ENCODE measurements at regions not wholly inside any gene's neighbourhood (a gene's known extent, or its start where the extent isn't known, plus 50 kb on each side); places are given as distances from the start of the nearest gene placed in this dataset.

DNA sequence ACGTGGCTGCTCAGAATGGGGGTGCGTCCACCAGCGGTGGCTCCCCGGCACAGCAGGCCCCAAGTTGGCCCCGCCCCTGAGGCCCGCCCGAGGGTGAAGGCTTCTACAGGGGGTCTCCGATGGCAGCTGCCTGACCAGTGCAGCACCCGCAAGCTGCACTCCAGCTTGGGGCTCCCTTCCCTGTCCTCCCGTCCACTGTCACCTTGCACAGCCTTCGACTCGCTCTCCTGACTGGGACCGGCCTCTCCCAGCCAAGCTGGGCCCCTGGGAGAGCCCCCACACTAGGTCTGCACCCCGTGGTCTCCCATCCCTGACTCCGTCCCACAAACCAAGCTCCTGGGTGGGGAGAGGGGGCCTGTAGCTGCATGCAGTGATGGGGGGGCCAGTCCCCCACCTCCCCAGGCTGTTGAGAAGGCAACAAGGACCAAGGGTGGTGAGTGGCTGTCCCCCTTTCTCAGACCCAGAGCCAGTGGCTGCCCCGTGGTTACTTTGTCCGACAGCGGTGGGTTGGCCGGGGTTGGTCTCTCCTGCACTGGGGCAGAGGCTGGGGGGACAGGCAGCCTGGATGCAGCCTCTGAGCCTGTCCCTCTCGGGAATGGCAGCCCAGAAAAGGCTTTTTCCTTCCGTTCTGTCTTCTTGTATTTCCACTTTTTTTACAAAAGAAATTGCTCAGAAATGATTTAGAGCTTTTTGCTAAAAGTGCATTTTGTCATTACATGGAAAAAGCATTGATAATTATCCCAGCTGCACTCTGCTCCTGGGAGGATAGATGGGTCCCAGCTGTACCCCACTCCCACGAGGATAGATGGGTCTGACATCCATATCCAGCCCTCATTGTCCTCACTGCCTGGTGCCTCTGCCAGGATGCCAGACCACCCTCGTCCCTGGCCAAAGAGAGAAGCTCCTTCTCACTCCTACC, 217.0 kb downstream of the KIF26A start:
- TF ChIP-seq, protein P1, sequence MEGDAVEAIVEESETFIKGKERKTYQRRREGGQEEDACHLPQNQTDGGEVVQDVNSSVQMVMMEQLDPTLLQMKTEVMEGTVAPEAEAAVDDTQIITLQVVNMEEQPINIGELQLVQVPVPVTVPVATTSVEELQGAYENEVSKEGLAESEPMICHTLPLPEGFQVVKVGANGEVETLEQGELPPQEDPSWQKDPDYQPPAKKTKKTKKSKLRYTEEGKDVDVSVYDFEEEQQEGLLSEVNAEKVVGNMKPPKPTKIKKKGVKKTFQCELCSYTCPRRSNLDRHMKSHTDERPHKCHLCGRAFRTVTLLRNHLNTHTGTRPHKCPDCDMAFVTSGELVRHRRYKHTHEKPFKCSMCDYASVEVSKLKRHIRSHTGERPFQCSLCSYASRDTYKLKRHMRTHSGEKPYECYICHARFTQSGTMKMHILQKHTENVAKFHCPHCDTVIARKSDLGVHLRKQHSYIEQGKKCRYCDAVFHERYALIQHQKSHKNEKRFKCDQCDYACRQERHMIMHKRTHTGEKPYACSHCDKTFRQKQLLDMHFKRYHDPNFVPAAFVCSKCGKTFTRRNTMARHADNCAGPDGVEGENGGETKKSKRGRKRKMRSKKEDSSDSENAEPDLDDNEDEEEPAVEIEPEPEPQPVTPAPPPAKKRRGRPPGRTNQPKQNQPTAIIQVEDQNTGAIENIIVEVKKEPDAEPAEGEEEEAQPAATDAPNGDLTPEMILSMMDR (IDR thresholded peaks at IDR 0.05; ENCODE audit: borderline replicate concordance, insufficient read depth, low read depth, low read length): no peak
- H3K4me3 ChIP-seq (ENCODE audit: low read depth, low read length): no peak overlapping the region

DNA sequence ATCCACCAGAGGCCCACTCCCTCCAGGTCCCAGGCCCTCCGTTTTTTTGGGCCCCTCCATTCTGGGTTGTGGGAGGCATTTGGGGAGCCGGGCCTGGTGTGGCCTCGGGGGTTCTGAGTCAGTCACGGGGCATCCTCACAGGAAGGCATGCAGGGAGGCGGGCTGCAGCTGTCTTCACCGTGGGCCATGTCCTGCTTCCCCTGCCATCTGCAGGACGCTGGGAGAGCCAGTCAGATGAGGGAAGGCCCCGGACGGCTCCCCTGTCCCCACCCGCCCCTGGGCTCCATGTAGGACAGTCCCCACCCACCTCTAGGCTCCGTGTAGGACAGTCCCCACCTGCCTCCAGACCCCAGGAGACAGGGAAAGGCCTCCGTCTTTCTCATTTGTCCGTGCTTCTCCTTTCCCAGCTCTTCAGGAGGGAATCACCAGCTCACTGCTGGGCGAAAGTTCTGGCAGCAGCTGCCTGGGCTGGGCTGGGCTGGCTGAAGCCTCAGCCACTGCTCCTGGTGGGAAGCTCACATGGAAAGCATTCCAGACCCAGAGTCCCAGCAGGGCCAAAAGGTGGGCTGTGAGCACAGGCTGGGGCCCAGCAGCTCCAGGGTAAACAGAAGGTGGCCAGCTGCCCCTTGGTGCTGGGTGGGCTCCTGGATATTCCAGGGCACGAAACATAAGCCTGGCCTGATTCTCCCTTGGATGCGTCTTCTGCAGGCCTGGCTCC, 217.8 kb downstream of the KIF26A start:
- no peak overlapping the region for H3K4me3 ChIP-seq (ENCODE audit: low read depth, low read length)
- TF ChIP-seq, protein P1 (IDR thresholded peaks at IDR 0.05; ENCODE audit: borderline replicate concordance, insufficient read depth, low read depth, low read length): no peak

DNA sequence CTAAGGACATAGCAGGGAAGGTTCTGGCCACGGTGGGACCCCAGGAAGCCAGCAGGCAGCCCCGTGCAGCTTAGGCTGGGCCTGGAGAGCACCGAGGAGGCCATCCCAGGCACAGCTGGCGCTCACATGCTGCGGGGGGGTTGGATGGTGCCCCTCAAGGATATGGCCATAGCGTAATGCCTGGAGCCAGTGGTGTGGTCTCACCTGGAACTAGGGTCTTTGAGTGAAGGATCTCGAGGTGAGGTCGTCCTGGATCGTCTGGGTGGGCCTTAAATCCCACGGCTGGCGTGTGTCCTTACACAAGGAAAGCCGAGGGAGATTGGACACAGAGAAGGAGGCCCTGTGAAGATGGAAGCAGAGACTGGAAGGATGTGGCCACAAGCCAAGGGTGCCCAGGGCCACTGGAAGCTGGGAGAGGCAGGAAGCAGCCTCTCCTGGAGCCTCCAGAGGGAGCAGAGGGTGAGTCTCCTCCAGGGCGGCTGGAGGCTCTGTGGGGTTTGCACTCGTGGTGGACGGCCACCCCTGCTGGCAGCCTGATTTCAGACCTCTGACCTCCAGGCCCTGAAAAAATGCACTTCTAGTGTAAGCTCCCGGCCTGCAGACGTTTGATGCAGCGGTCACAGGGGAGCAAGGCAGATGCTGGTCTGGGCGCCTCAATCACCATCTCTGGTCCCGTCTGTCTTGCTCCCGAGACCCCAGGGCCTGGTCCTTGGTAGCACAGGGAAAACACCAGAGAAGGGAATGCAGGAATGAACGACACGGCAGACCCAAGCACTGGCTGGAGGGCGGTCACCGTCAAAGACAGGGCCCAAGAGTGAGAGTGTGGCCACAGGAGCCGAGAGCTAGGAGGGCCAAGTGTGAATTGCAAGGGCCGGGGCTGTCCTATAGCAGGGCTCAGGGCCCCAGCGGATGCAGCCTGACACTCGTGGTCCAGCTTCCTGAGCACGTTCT, 218.6 kb downstream of the KIF26A start:
- TF ChIP-seq, protein P1 (IDR thresholded peaks at IDR 0.05; ENCODE audit: borderline replicate concordance, insufficient read depth, low read depth, low read length): no peak
- no peak overlapping the region for H3K4me3 ChIP-seq (ENCODE audit: low read depth, low read length)

DNA sequence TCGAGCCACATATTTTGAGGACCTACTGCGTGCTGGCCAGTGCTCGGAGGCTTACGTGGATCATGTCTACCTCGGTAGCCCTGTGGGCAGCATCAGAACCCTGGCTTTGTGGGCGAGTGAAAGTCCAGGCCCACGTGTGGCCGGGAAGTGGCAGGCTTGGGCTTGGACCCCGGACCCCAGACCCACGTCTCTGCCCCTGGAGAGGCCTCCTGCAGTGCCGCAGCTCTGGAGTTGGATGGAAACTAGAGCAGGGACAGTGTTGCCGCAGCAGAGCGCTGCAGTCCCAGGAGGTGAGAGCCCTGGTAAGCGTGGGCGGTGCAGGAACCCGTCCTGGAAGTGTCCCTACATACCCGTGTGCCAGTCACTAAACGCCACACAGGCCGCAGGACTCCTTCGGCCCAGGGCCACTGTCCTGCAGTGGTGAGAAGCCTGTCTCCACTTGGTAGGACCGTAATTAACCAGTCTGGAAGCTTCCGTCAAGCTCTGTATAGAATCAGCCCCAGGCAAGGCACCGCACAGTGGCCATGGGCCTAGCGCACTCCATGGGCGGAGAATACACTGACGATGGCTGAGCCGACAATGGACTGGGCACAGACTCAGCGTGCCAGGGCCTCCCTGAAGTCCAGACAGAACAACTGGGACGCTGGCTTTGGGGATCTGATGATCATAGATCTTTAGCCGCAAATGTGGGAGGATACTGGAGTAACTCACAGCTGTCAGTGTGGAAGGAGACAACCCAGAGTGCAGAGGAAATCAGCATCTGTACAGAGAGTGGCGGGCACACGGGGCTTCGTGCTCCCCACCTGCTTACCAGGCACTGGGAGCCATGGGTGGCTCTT, 219.5 kb downstream of the KIF26A start:
- TF ChIP-seq, protein P1 (IDR thresholded peaks at IDR 0.05; ENCODE audit: borderline replicate concordance, insufficient read depth, low read depth, low read length): no peak
- H3K4me3 ChIP-seq (ENCODE audit: low read depth, low read length): no peak overlapping the region

DNA sequence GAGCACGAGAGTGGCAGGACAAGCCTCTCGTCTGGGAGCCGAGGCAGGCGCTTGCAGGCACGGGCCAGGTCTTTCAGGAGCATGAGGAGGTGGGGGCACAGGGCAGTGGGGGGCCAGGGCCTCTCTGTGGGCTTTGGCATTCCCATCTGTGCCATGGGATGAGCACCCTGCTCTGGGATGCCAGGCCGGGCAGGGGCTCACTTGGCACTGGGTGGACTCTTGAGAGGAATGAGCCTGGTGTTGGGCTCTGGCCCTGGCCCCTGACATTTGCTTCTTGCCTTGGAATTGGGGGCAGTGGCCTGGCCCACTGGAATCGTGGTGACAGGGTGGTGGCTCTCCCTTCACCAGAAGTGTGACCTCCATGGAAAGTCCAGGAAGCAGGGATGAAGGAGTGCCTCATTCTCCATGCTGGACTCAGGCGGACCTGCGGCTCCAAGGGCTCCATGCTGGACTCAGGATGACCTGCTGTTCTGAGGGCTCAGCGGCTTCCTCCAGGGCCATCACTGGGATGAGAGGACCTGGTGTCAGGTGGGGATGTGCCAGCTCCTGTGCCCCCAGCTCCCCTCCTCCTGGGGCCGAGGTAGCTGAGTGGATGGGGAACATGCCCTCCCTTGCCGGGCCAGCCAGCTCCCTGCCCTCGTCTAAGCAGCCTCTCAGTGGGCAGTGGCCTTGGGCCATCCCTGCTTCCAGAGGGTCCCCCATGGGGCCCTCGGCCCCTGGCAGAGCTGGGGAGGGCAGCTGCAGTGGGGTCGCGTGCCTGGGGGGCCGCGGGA, 220.3 kb downstream of the KIF26A start:
- TF ChIP-seq, protein P1 (IDR thresholded peaks at IDR 0.05; ENCODE audit: borderline replicate concordance, insufficient read depth, low read depth, low read length): no peak
- no peak overlapping the region for H3K4me3 ChIP-seq (ENCODE audit: low read depth, low read length)

All from GM12875 (cell line).